ENCODE measurements at regions not wholly inside any gene's neighbourhood (a gene's known extent, or its start where the extent isn't known, plus 50 kb on each side); places are given as distances from the start of the nearest gene placed in this dataset.
"Not testable (repeated sequence)": the region's sequence is repeated elsewhere in the genome, so short reads cannot be mapped to it uniquely, and the experiment has no call there.

DNA sequence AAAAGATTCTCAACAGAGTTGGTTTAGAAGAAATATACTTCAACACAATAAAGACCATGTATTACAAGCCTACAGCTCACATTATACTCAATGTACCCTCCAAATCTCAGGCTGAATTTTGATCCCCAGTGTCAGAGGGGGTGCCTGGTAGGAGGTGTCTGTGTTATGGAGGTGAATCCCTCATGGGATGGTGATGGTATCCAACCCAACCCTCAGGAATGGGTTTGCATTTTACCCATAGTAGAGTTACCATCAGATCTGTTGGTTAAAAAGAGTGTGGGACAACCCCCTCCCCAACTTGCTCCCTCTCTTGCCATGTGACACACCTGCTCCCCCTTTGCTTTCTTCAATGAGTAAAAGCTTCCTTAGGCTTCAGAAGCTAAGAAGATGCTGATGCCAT is 205.5 kb downstream of the POTEM start:
- TF ChIP-seq, protein P1, sequence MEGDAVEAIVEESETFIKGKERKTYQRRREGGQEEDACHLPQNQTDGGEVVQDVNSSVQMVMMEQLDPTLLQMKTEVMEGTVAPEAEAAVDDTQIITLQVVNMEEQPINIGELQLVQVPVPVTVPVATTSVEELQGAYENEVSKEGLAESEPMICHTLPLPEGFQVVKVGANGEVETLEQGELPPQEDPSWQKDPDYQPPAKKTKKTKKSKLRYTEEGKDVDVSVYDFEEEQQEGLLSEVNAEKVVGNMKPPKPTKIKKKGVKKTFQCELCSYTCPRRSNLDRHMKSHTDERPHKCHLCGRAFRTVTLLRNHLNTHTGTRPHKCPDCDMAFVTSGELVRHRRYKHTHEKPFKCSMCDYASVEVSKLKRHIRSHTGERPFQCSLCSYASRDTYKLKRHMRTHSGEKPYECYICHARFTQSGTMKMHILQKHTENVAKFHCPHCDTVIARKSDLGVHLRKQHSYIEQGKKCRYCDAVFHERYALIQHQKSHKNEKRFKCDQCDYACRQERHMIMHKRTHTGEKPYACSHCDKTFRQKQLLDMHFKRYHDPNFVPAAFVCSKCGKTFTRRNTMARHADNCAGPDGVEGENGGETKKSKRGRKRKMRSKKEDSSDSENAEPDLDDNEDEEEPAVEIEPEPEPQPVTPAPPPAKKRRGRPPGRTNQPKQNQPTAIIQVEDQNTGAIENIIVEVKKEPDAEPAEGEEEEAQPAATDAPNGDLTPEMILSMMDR (IDR thresholded peaks at IDR 0.05 in 4 of 5, conservative IDR thresholded peaks at IDR 0.05 in 1 of 5): not testable (repeated sequence)
- TF ChIP-seq POLR2A (IDR thresholded peaks at IDR 0.05): not testable (repeated sequence)

All from gastrocnemius medialis (tissue), 4 donors.